ENCODE measurements at regions not wholly inside any gene's neighbourhood (a gene's known extent, or its start where the extent isn't known, plus 50 kb on each side); places are given as distances from the start of the nearest gene placed in this dataset.

DNA sequence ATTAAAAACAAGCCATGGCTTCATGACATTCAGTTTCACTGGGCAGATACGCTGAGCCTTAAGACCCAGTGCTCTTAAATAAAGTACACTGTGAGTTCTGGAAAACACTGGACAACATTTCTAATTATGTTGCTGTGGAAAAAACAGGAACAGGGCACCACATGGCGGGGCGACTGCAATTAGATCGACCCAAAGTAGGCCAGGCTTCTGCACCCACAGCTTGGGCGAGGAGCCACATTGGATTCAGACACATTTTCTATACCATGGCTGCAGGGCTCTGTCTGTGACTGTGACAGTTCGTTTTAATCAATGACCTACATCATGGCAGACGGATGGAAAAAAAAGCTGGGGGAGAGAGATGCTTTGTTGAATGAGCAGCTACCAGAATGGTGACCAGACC is 227.2 kb upstream of the HS6ST1 start:
- Histone ChIP-seq H3K9me3 (replicated peaks; ENCODE audit: control insufficient read depth, insufficient read depth, low read length) (no peaks in the 10 kb centered on the region), H3K4me1 (ENCODE audit: control insufficient read depth, extremely low read depth, insufficient read depth, low read length) (no peaks in the 10 kb centered on the region), H3K4me2 (ENCODE audit: insufficient read depth, low read length) (no peak overlapping the region), H3K9ac (replicated peaks; ENCODE audit: extremely low read depth, insufficient read depth, low read length) (no peak overlapping the region), H3K27me3 (ENCODE audit: control insufficient read depth in 2 of 2, insufficient read depth in 2 of 2, low read length in 2 of 2) (no peaks in the 10 kb centered on the region), H4K20me1 (replicated peaks; ENCODE audit: control insufficient read depth, extremely low read depth, insufficient read depth, low read length) (no peaks in the 10 kb centered on the region), H3K4me3 (replicated peaks in 1 of 3; ENCODE audit: insufficient read depth in 1 of 3, low read depth in 1 of 3, low read length in 3 of 3) (no peak overlapping the region), H3K79me2 (ENCODE audit: control insufficient read depth, insufficient read depth, low read length) (no peaks in the 10 kb centered on the region), H3K27ac (ENCODE audit: insufficient read depth, low read depth, low read length) (no peak overlapping the region), H2AFZ (ENCODE audit: low read depth, low read length) (no peak overlapping the region), H3K9me1 (replicated peaks; ENCODE audit: control insufficient read depth, extremely low read depth, insufficient read depth, low read length) (no peaks in the 10 kb centered on the region), H3K36me3 (ENCODE audit: control insufficient read depth in 2 of 2, extremely low read depth in 1 of 2, insufficient read depth in 2 of 2, low read length in 2 of 2) (no peaks in the 10 kb centered on the region)
- TF ChIP-seq POLR2AphosphoS5 (IDR thresholded peaks at IDR 0.05; ENCODE audit: insufficient read depth, low read depth, low read length) (no peak), GATA2 (IDR thresholded peaks at IDR 0.05; ENCODE audit: insufficient read depth, insufficient read length, low read depth, low read length) (no peak), FOS (IDR thresholded peaks at IDR 0.05; ENCODE audit: borderline replicate concordance, insufficient read depth, low read length) (no peak), POLR2A (IDR thresholded peaks at IDR 0.05; ENCODE audit: low read depth, low read length) (no peak), MYC (IDR thresholded peaks at IDR 0.05; ENCODE audit: low read depth, low read length) (no peak), EZH2 (IDR thresholded peaks at IDR 0.05; ENCODE audit: borderline replicate concordance, low read depth, low read length, severe bottlenecking) (no peak), JUN (IDR thresholded peaks at IDR 0.05; ENCODE audit: borderline replicate concordance, insufficient read depth, insufficient read length, low read depth) (no peak)
- TF ChIP-seq, protein P1, sequence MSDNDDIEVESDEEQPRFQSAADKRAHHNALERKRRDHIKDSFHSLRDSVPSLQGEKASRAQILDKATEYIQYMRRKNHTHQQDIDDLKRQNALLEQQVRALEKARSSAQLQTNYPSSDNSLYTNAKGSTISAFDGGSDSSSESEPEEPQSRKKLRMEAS (IDR thresholded peaks at IDR 0.05; ENCODE audit: insufficient read depth, insufficient read length) = no peak
- TF ChIP-seq, protein P2, sequence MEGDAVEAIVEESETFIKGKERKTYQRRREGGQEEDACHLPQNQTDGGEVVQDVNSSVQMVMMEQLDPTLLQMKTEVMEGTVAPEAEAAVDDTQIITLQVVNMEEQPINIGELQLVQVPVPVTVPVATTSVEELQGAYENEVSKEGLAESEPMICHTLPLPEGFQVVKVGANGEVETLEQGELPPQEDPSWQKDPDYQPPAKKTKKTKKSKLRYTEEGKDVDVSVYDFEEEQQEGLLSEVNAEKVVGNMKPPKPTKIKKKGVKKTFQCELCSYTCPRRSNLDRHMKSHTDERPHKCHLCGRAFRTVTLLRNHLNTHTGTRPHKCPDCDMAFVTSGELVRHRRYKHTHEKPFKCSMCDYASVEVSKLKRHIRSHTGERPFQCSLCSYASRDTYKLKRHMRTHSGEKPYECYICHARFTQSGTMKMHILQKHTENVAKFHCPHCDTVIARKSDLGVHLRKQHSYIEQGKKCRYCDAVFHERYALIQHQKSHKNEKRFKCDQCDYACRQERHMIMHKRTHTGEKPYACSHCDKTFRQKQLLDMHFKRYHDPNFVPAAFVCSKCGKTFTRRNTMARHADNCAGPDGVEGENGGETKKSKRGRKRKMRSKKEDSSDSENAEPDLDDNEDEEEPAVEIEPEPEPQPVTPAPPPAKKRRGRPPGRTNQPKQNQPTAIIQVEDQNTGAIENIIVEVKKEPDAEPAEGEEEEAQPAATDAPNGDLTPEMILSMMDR (IDR thresholded peaks at IDR 0.05; ENCODE audit: extremely low read depth in 1 of 2, insufficient read depth in 1 of 2, low read depth in 1 of 2, low read length in 2 of 2) = no peak
- no peak for FAIRE-seq
- dilution Hi-C loops (cut with MboI; ENCODE audit: extremely low pct_ligation_motif_present, low sequenced_read_pairs) = no loop called here
- CTCF ChIA-PET = no interaction called here
- intact Hi-C loops (cut with micrococcal nuclease) = no loop called here
- BruUV-seq (replicated peaks) = no TSS peak
- POLR2A ChIA-PET = no interaction called here
- DNase-seq (ENCODE audit: low read depth, low spot score) = no peak
